Left hindlimb (tissue), 1 donor: ENCODE measurements at regions not wholly inside any gene's neighbourhood (a gene's known extent, or its start where the extent isn't known, plus 50 kb on each side); places are given as distances from the start of the nearest gene placed in this dataset.
"Not testable (repeated sequence)": the region's sequence is repeated elsewhere in the genome, so short reads cannot be mapped to it uniquely, and the experiment has no call there.

Experiments
- DNase-seq: peaks from one replicate; pipeline ENCODE4 v3.0.0-alpha.2; 2018

DNA sequence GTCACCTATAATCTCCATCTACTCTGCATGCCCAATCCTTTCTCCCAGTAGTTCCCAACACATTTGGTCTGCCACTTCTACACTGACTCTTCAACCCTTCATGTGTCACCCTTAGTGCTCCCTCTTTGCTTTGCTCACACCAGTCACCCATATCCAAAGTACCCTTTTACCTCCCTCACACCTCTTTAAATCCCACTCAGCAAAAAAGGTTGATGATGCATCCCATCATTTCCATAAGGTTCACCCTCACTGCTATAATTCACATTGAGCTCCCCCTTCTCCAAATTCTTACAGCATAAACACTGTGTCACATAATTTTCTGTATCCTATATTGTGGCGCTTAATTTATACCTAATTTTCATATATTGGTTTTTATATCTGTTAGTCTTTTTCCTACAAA lies 83.8 kb upstream of the ATP1B1 start:
- DNase-seq = no peak

- no peak for DNase-seq
Observed at GRCh38 chr1:169024255-169024654, 82.2 kb upstream of the ATP1B1 start.

DNA sequence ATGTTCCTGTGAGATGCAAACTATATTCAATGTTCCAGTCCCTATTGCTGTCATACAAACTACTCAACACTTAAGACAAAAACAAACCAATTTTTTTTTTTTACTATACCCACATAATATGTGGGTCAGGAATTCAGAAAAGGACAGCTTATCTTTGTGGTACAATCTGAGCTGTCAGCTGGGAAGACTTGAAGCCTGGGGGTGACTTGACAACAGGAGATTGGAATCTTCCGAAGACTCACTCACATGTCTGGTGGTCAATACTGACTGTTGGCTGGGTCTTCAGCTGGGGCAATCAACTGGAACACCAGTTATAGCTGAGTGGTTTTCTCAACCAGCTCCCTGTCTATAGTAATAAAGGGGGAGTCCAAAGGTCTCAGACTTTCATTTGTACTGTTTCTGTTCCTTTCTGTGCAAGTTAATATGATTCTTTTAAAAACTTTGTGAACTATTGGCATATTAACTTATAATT lies 81.7 kb upstream of the ATP1B1 start:
- no peak for DNase-seq

DNA sequence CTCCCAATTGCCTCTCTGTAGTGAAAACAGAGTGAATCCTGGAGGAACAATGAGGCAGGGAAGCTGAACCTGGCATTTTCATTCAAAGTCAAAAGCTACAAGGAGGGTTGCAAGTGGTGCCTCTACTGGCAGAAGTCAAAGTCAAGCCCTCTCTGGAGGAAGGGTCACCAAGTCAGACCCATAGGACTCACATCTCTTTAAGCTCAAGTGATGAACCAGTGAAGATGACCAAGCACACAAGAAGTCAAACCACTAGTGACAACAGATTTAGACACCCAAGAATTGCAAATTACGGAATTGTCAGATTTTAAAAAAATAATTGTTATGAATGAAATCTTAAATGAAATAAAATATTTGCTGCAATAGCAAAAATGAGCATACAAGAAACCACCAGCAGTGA lies 81.1 kb upstream of the ATP1B1 start:
- no peak for DNase-seq

- DNase-seq = no peak
Observed at GRCh38 chr1:169027607-169028320, 78.7 kb upstream of the ATP1B1 start.

GRCh38 chr1:169031566-169032224 lies 74.8 kb upstream of the ATP1B1 start:
- DNase-seq = peak; percentile 58

DNA sequence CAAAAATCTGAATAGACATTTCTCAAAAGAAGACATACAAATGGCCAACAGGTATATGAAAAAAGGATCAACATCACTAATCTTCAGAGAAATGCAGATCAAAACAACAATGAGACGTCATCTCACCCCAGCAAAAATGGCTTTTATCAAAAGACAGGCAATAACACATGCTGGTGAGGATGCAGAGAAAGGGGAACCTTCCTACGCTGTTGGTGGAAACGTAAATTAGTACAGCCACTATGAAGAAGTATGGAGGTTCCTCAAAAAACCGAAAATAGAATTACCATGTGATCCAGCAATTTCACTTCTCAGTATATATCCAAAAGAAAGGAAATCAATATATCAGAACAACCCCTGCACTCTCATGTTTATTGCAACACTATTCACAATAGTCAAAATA lies 65.1 kb upstream of the ATP1B1 start:
- DNase-seq = no peak

DNA sequence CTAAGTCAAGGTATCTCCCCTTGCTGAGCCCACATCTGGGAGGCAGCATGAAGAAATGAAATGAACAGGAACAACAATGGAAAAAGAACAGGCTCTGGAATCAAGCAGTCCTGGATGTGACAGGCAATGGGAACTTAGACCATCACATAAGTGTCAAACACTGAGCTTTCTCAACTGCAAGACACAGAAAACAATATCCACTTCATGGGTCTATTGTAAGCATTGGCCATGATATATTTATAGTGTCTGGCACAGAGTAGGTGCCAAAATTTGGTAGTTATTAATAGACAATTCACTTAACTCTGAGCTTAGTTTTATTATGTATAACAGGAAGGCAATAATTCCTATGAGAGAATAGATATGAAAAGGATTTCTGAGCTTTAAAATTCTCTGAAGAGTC lies 64.1 kb upstream of the ATP1B1 start:
- DNase-seq = no peak

- DNase-seq = no peak
Observed at GRCh38 chr1:169043823-169044222, 62.7 kb upstream of the ATP1B1 start.

GRCh38 chr1:169044296-169044695 lies 62.2 kb upstream of the ATP1B1 start:
- no peak for DNase-seq

DNA sequence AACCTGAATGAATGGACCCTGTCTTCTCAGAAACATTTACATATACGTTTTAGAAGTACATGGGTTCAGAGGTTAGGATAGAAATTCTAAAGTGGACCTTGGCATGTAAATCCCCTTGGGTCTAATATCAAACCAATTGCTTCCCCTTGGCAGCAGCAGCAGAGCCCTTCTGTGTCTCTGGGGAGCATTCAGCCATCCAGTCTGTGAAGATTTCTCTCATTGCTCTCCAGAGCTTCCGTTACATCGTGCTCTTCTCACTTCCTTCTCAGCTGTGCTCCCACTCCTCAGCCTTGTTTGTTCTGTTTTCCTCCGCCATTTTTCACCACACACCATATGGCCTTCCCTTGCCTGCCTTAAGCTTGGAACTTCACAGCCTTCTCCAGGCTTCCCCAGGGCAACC lies 61.5 kb upstream of the ATP1B1 start:
- no peak for DNase-seq

GRCh38 chr1:169046671-169047070 lies 59.8 kb upstream of the ATP1B1 start:
- DNase-seq = no peak

- no peak for DNase-seq
Observed at GRCh38 chr1:169047074-169047473, 59.4 kb upstream of the ATP1B1 start.

- DNase-seq = no peak
Observed at GRCh38 chr1:169048043-169048442, 58.4 kb upstream of the ATP1B1 start.

DNA sequence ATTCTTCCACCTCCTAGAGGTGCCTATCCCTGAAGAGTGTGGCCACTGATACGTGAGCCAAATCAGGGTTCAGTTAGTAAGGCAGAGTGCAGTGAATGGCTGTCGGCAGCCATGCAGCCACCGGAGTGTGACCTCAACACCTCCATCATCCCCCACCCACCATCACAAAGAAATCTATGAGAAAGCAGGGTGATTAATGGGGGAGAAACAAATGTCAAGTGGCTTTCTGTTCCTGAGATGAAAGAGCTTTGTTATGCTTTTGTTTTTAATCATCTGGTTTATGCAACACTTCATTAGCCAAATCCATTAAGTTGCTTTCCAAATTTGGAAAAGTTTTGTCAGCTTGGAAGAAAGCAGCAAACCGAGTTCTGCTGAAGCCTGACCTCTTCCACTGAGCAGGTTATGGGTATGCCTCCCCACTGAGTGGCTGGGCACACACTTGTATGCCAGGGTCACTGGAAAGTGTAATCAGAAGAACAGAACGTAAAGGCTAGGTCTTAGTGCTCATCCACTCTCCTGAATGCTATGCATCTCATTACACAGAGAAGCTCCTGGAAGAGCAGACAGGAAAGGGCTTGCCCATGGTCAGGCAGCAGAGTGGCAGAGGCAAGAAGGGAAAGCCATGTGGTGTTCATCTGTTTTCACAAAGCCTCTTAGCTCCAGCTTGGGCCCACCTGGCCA lies 57.1 kb upstream of the ATP1B1 start:
- DNase-seq = no peak

DNA sequence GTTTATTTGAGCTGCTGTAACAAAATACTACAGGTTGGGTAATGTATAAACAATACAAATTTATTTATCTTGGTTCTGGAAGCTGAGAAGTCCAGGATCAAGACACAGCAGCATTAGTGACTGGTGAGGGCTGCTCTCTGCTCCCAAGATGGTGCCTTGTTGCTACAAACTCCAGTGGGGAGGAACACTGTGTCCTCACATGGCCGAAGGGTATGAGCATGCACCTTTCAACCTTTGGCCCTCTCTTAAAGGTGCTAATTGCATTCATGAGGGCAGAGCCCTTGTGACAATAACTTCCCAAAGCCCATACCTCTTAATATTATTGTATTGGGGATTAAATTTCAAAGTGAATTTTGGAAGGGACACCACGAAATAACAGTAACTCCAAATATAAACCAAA lies 55.3 kb upstream of the ATP1B1 start:
- no peak for DNase-seq

- not testable (repeated sequence) for DNase-seq
Observed at GRCh38 chr1:169052171-169052570, 54.3 kb upstream of the ATP1B1 start.

- DNase-seq = no peak
Observed at GRCh38 chr1:169052727-169053126, 53.8 kb upstream of the ATP1B1 start.

GRCh38 chr1:169053196-169053595 lies 53.3 kb upstream of the ATP1B1 start:
- no peak for DNase-seq
